ENCODE measurements at regions not wholly inside any gene's neighbourhood (a gene's known extent, or its start where the extent isn't known, plus 50 kb on each side); places are given as distances from the start of the nearest gene placed in this dataset.

DNA sequence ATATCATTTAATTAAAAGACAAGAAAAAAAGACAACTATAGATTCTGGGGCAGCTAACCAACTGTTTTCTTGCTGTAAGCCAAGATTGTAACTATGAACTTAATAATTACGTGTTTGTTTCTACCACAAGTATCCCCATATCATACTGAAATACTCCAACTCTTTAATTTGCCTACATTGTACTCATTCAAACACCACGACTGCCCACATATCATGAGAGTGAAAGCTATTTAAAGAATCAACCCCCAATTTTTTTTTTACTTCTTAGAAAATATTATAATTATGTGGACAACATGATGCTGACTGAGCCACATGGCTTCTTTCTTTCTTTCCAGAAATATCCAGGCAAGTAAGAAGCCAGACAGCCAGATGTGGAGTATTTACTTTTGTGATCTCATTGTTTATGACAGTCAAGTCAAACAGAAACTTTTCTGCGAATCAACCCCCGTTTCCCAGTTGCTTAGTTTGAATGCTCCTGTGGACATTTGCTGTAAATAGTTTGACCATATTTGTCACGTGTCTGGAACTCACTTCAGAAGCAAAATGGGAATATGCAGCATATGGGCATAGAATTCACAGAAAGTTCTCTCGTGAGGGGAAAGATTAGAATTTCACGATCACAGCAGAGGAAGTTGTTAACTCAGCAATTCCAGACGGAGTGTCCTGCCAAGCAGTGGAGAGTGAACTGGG lies 126.8 kb upstream of the PSMD7 start:
- TF ChIP-seq, protein P1, sequence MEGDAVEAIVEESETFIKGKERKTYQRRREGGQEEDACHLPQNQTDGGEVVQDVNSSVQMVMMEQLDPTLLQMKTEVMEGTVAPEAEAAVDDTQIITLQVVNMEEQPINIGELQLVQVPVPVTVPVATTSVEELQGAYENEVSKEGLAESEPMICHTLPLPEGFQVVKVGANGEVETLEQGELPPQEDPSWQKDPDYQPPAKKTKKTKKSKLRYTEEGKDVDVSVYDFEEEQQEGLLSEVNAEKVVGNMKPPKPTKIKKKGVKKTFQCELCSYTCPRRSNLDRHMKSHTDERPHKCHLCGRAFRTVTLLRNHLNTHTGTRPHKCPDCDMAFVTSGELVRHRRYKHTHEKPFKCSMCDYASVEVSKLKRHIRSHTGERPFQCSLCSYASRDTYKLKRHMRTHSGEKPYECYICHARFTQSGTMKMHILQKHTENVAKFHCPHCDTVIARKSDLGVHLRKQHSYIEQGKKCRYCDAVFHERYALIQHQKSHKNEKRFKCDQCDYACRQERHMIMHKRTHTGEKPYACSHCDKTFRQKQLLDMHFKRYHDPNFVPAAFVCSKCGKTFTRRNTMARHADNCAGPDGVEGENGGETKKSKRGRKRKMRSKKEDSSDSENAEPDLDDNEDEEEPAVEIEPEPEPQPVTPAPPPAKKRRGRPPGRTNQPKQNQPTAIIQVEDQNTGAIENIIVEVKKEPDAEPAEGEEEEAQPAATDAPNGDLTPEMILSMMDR (IDR thresholded peaks at IDR 0.05), result no peak
- TF ChIP-seq POLR2A (IDR thresholded peaks at IDR 0.05) (no peak), POLR2AphosphoS5 (IDR thresholded peaks at IDR 0.05; ENCODE audit: insufficient read depth in 1 of 2, low read depth in 1 of 2) (no peak)

Data from vagina (tissue), 2 donors.